Lower leg skin (tissue), 4 donors: ENCODE measurements at regions not wholly inside any gene's neighbourhood (a gene's known extent, or its start where the extent isn't known, plus 50 kb on each side); places are given as distances from the start of the nearest gene placed in this dataset.
"Not testable (repeated sequence)": the region's sequence is repeated elsewhere in the genome, so short reads cannot be mapped to it uniquely, and the experiment has no call there.

Experiments used
- DNase-seq, 2 donors: peaks; one replicate each; pipeline ENCODE4 v3.0.0-alpha.2; 2019; ENCODE audit warnings: low spot score in 2 of 2
- H3K4me3 ChIP-seq: fragments of 200-600 bp; sonication (generic); 2 replicates; pipeline ENCODE4 v1.5.1; 2017; ENCODE audit warnings: mild to moderate bottlenecking, low read depth; ENCODE audit not compliant: poor library complexity, severe bottlenecking
- POLR2A ChIP-seq, 2 donors: fragments of 450-650 bp; IDR thresholded peaks; one replicate each; pipeline ENCODE4 v1.6.1; 2016 to 2017; ENCODE audit warnings: antibody characterized with exemption in 2 of 2, mild to moderate bottlenecking in 1 of 2, moderate library complexity in 1 of 2
- WGBS, 2 donors: methylation state at CpG; one replicate each; pipeline ENCODE4 v1.1.5; 2018; 5-methylcytosine and 5-hydroxymethylcytosine counted together
- intact Hi-C: fragments of 100-400 bp; cut with DNase I; formaldehyde crosslinking; loops from one replicate; pipeline ENCODE4 v1.15.0; 2023; ENCODE audit warnings: low total_unique reads
- TF ChIP-seq, protein P1 (sequence below), 3 donors: fragments of 450-650 bp; IDR thresholded peaks; one replicate each; pipeline ENCODE4 v1.5.1; 2016; ENCODE audit warnings: antibody characterized with exemption in 3 of 3, mild to moderate bottlenecking in 3 of 3, moderate library complexity in 2 of 3

DNA sequence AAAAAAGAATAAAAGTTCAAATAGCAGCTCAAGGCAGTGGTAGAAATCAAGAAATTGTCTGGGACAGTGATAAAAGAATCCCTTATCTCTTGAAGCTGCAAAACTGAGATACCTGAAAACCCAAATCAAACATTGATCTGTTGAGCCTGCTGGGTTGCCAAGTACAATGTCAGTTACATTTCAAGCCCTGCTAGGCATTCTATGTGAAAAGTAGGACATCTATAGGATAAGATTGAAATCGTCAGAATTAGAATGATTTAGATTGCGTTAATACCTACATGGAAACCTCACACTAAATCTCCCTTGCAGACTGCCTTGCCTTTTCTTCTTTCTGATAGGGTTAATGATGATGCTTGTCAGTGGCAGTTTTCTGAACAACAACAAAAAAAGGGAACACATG, 1684.4 kb upstream of the B3GALT2 start:
- no peak for DNase-seq
- 56 to 66% methylated on average over 2 of the region's 2 CpGs for WGBS, 2 donors
- intact Hi-C loops: no loop called here
- H3K4me3 ChIP-seq: no peak overlapping the region
- no peak for TF ChIP-seq POLR2A (IDR thresholded peaks at IDR 0.05)
- TF ChIP-seq, protein P1, sequence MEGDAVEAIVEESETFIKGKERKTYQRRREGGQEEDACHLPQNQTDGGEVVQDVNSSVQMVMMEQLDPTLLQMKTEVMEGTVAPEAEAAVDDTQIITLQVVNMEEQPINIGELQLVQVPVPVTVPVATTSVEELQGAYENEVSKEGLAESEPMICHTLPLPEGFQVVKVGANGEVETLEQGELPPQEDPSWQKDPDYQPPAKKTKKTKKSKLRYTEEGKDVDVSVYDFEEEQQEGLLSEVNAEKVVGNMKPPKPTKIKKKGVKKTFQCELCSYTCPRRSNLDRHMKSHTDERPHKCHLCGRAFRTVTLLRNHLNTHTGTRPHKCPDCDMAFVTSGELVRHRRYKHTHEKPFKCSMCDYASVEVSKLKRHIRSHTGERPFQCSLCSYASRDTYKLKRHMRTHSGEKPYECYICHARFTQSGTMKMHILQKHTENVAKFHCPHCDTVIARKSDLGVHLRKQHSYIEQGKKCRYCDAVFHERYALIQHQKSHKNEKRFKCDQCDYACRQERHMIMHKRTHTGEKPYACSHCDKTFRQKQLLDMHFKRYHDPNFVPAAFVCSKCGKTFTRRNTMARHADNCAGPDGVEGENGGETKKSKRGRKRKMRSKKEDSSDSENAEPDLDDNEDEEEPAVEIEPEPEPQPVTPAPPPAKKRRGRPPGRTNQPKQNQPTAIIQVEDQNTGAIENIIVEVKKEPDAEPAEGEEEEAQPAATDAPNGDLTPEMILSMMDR (IDR thresholded peaks at IDR 0.05): no peak

DNA sequence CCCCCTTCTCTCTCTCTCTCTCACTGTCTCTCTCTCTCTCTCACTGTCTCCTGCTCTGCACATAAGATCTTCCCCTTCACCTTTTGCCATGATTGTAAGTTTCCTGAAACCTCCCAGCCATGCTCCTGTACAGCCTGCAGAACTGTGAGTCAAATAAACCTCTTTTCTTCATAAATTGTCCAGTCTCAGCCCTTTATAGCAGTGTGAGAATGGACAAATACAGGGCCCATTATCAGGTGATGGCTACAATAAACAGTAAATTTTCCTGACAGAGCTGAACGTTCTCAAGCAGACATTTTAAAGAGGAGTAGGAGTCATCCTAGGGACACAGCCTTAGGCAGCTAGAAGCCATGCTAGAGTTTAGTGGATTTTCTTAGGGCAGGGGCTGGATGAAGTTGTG, 1679.7 kb upstream of the B3GALT2 start:
- intact Hi-C loops: no loop called here
- WGBS, 2 donors: 15 to 23% methylated on average over 1 of the region's 1 CpG
- no peak for DNase-seq
- no peak overlapping the region for H3K4me3 ChIP-seq
- TF ChIP-seq, protein P1 (IDR thresholded peaks at IDR 0.05): no peak
- no peak for TF ChIP-seq POLR2A (IDR thresholded peaks at IDR 0.05)

DNA sequence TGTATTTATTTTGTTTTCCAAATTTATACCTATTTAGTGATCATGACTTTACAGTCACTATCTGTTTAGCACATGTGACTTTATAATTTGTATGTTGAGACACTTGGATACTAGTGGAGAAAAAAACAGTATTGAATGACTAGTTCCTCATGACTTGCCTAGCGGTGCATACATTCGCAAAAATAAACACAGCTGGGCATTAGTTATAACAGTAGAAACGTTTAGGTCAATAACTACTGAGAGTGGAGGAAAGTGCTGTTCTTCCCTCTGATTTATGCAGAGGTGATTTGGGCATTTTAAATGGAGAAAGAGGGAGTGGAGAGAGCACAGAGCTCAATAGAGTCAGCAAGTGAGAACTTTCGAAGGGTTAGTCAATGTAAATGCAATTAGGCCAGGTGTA, 1679.0 kb upstream of the B3GALT2 start:
- intact Hi-C loops: no loop called here
- no peak for DNase-seq
- TF ChIP-seq POLR2A (IDR thresholded peaks at IDR 0.05): no peak
- TF ChIP-seq, protein P1 (IDR thresholded peaks at IDR 0.05): no peak
- H3K4me3 ChIP-seq: no peak overlapping the region
- 71 to 74% methylated on average over 4 of the region's 4 CpGs for WGBS, 2 donors

DNA sequence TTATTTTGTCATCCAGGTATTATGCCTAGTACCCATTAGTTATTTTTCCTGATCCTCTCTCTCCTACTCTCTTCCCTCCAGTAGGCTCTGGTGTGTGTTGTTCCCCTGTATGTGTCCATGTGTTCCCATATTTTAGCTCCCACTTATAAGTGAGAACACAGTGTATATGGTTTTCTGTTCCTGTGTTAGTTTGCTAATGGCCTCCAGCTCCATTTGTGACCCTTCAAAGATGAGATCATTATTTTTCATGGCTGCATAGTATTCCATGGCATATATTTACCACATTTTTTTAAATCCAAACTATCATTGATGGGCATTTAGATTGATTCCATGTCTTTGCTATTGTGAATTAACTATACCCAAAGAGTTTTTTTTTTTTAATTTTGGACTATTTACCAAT, 1675.7 kb upstream of the B3GALT2 start:
- no peak for DNase-seq
- intact Hi-C loops: no loop called here
- TF ChIP-seq, protein P1 (IDR thresholded peaks at IDR 0.05): no peak
- TF ChIP-seq POLR2A (IDR thresholded peaks at IDR 0.05): no peak
- no peak overlapping the region for H3K4me3 ChIP-seq

DNA sequence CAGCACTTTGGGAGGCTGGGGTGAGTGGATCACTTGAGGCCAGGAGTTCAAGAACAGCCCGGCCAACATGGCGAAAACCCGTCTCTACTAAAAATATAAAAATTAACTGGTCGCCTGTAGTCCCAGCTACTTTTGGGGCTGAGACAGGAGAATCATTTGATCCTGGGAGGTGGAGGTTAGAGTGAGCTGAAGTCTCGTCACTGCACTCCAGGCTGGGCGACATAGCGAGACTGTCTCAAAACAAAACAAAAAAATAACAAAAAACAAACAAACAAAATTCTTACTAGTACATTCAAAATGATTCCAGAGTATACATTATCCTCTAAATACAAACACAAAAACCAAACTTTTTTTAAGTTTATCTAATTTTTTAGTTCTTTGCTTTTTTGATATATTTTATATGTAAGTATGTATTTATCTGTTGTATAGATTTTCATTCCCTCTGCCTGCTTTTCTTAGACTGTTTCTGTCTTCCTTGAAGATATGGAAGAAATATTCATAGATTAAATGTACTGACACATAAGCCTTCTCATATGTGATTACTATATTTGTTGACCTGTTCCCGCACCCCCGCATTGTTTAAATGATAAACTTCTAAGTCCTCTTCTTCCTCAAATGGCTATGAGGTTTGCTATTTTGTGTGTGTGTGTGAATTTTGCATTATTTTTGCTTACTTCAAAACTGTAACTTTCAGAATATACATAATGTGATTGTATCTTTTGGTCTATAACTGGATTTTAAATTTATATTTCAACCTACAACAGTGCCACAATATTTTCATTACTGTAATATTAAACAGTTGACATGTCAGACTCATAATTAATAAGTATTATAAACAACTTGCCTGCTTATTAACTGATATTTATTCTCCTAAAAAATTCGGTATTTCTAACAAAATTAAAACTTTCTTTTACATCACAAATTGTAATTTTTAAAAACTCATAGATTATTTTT, 1674.1 kb upstream of the B3GALT2 start:
- DNase-seq: no peak
- intact Hi-C loops: no loop called here
- TF ChIP-seq, protein P1 (IDR thresholded peaks at IDR 0.05): no peak
- no peak for TF ChIP-seq POLR2A (IDR thresholded peaks at IDR 0.05)
- H3K4me3 ChIP-seq: no peak overlapping the region
- 91 to 93% methylated on average over 10 of the region's 10 CpGs for WGBS, 2 donors

DNA sequence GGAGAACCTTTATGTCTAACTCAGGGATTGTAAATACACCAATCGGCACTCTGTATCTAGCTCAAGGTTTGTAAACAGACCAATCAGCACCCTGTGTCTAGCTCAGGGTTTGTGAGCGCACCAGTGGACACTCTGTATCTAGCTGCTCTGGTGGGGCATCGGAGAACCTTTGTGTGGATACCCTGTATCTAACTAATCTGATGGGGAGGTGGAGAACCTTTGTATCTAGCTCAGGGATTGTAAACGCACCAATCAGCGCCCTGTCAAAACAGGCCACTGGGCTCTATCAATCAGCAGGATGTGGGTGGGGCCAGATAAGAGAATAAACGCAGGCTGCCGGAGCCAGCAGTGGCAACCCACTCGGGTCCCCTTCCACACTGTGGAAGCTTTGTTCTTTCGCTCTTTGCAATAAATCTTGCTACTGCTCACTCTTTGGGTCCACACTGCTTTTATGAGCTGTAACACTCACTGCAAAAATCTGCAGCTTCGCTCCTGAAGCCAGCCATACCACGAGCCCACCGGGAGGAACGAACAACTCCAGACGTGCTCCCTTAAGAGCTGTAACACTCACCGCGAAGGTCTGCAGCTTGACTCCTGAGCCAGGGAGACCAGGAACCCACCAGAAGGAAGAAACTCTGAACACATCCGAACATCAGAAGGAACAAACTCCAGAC, 1673.2 kb upstream of the B3GALT2 start:
- intact Hi-C loops, DNase-seq, H3K4me3 ChIP-seq: not testable (repeated sequence)
- 93 to 95% methylated on average over 17 of the region's 17 CpGs for WGBS, 2 donors

DNA sequence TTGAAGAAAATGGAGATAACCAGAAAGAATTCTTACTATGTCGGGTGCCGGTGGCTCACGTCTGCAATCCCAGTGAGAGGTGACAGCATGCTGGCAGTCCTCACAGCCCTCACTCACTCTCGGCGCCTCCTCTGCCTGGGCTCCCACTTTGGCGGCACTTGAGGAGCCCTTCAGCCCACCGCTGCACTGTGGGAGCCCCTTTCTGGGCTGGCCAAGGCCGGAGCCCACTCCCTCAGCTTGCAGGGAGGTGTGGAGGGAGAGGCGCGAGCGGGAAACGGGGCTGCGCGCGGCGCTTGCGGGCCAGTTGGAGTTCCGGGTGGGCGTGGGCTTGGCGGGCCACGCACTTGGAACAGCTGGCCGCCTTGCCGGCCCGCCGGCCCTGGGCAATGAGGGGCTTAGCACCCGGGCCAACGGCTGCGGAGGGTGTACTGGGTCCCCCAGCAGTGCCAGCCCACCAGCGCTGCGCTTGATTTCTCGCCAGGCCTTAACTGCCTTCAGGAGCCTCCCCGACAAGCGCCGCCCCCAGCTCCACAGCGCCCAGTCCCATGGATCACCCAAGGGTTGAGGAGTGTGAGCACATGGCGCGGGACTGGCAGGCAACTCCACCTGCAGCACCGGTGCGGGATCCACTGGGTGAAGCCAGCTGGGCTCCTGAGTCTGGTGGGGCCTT, 1672.5 kb upstream of the B3GALT2 start:
- intact Hi-C loops, DNase-seq, H3K4me3 ChIP-seq: not testable (repeated sequence)
- 93 to 97% methylated on average over 16 to 20 of the region's 39 CpGs for WGBS, 2 donors
